Kidney (tissue), 13 donors: ENCODE measurements at regions not wholly inside any gene's neighbourhood (a gene's known extent, or its start where the extent isn't known, plus 50 kb on each side); places are given as distances from the start of the nearest gene placed in this dataset.

Experiments used
- DNase-seq, 5 donors: peaks; one replicate each; pipeline ENCODE4 v3.0.0-alpha.2; 2013 to 2020
- FAIRE-seq: peaks from 2 replicates; lab custom pipeline; 2012; peaks lifted over from hg19 to GRCh38; lab: Jason Lieb, UNC
- H3K27ac ChIP-seq, 2 donors: one replicate each; pipeline ENCODE4 v1.7.0; 2013; ENCODE audit warnings: low read depth in 2 of 2, low read length in 2 of 2, inconsistent platforms in 1 of 2
- H3K27me3 ChIP-seq: one replicate; pipeline ENCODE4 v1.7.1; 2013; ENCODE audit warnings: low read length, inconsistent platforms; ENCODE audit not compliant: control insufficient read depth, insufficient read depth
- H3K36me3 ChIP-seq, 3 donors: one replicate each; pipeline versions ENCODE4 v1.7.0 to v1.7.1; 2013; ENCODE audit warnings: low read length in 3 of 3, control low read depth in 1 of 3, inconsistent platforms in 1 of 3; ENCODE audit not compliant: insufficient read depth in 3 of 3, control insufficient read depth in 2 of 3
- H3K4me1 ChIP-seq, 3 donors: one replicate each; pipeline versions ENCODE4 v1.7.0 to v1.7.1; 2013; ENCODE audit warnings: low read length in 3 of 3, inconsistent platforms in 1 of 3, low read depth in 1 of 3; ENCODE audit not compliant: control insufficient read depth in 2 of 3, insufficient read depth in 2 of 3
- H3K4me3 ChIP-seq, 3 donors: one replicate each; pipeline versions ENCODE4 v1.7.0 to v1.8.1; 2013; ENCODE audit warnings: low read length in 3 of 3, control low read depth in 1 of 3, inconsistent platforms in 1 of 3
- H3K9ac ChIP-seq, 3 donors: one replicate each; pipeline versions ENCODE4 v1.7.0 to v1.7.1; 2013; ENCODE audit warnings: low read length in 3 of 3, control low read depth in 1 of 3, inconsistent platforms in 1 of 3
- H3K9me3 ChIP-seq, 3 donors: one replicate each; pipeline versions ENCODE4 v1.7.0 to v1.7.1; 2013; ENCODE audit warnings: low read length in 3 of 3, control low read depth in 1 of 3, inconsistent platforms in 1 of 3; ENCODE audit not compliant: control insufficient read depth in 2 of 3, insufficient read depth in 1 of 3
- CTCF ChIP-seq: IDR thresholded peaks from 3 replicates; pipeline ENCODE4 v1.5.1; 2012; ENCODE audit warnings: mild to moderate bottlenecking, moderate library complexity, borderline replicate concordance; ENCODE audit not compliant: insufficient read depth; ENCODE audit errors: extremely low read depth
- intact Hi-C: fragments of 100-400 bp; cut with DNase I; formaldehyde crosslinking; loops from one replicate; pipeline ENCODE4 v1.11.1; 2022
- donor health status: control.
- donor health status: control.
- donor health status: control.
- donor health status: control.
- donor health status: control.
- donor health status: DM: yes; HTN: yes; CAD: no.
- donor health status: Normal renal cell carcinoma (clear cell type).

- Histone ChIP-seq H3K9me3 (no peaks in the 10 kb centered on the region), H3K9ac (no peak overlapping the region), H3K36me3 (no peaks in the 10 kb centered on the region), H3K4me3 (no peak overlapping the region), H3K27me3 (no peaks in the 10 kb centered on the region), H3K4me1 (peaks cover 0 to 10% (median 0%) of the 10 kb centered on the region in 3 donors), H3K27ac (no peak overlapping the region)
- intact Hi-C loops = no loop called here
- FAIRE-seq (no peak), DNase-seq (no peak)
- TF ChIP-seq CTCF = no peak
Measured at GRCh38 chrX:46310815-46311497, 234.3 kb downstream of the ZNF674 start.

GRCh38 chrX:46308110-46308509 is 237.1 kb downstream of the ZNF674 start:
- Histone ChIP-seq H3K27ac (no peak overlapping the region), H3K9me3 (no peaks in the 10 kb centered on the region), H3K4me3 (no peak overlapping the region), H3K27me3 (no peaks in the 10 kb centered on the region), H3K36me3 (no peaks in the 10 kb centered on the region), H3K4me1 (peaks cover 0 to 10% (median 0%) of the 10 kb centered on the region in 3 donors), H3K9ac (no peak overlapping the region)
- FAIRE-seq = no peak
- intact Hi-C loops = no loop called here
- no peak for TF ChIP-seq CTCF
- DNase-seq = no peak

GRCh38 chrX:46306103-46306502 is 239.1 kb downstream of the ZNF674 start:
- DNase-seq (no peak), FAIRE-seq (no peak)
- H3K27ac ChIP-seq = no peak overlapping the region
- intact Hi-C loops = no loop called here
- TF ChIP-seq CTCF = no peak
- H3K36me3 ChIP-seq = no peaks in the 10 kb centered on the region
- no peak overlapping the region for H3K9ac ChIP-seq
- H3K4me3 ChIP-seq = no peak overlapping the region
- H3K9me3 ChIP-seq = no peaks in the 10 kb centered on the region
- no peaks in the 10 kb centered on the region for H3K27me3 ChIP-seq
- H3K4me1 ChIP-seq = peaks cover 0 to 5% (median 0%) of the 10 kb centered on the region in 3 donors

- no peaks in the 10 kb centered on the region for H3K27me3 ChIP-seq
- no peak for TF ChIP-seq CTCF
- no peaks in the 10 kb centered on the region for H3K36me3 ChIP-seq
- H3K4me3 ChIP-seq = no peak overlapping the region
- DNase-seq = no peak
- no peak overlapping the region for H3K9ac ChIP-seq
- H3K4me1 ChIP-seq = peaks cover 0 to under 1% (median 0%) of the 10 kb centered on the region in 3 donors
- intact Hi-C loops = no loop called here
- H3K27ac ChIP-seq = no peak overlapping the region
- H3K9me3 ChIP-seq = no peaks in the 10 kb centered on the region
- no peak for FAIRE-seq
Measured at GRCh38 chrX:46305431-46305830, 239.8 kb downstream of the ZNF674 start.
